ENCODE measurements at regions not wholly inside any gene's neighbourhood (a gene's known extent, or its start where the extent isn't known, plus 50 kb on each side); places are given as distances from the start of the nearest gene placed in this dataset.

- no peak for DNase-seq
These were observed 594.8 kb upstream of the ARID1B start for GRCh38 chr6:156182356-156182755.

GRCh38 chr6:156181506-156181905 is 595.7 kb upstream of the ARID1B start:
- no peak for DNase-seq

- DNase-seq, result peak; percentile 38
These were observed 601.2 kb upstream of the ARID1B start for GRCh38 chr6:156175971-156176421.

- no peak for DNase-seq
These were observed 601.7 kb upstream of the ARID1B start for GRCh38 chr6:156175433-156175832.

- DNase-seq, result no peak
These were observed 602.9 kb upstream of the ARID1B start for GRCh38 chr6:156174031-156174890.

GRCh38 chr6:156169371-156169770 is 607.8 kb upstream of the ARID1B start:
- DNase-seq, result no peak

- DNase-seq, result no peak
These were observed 609.5 kb upstream of the ARID1B start for GRCh38 chr6:156167625-156168071.

GRCh38 chr6:156167016-156167624 is 610.1 kb upstream of the ARID1B start:
- no peak for DNase-seq

GRCh38 chr6:156166093-156166492 is 611.1 kb upstream of the ARID1B start:
- no peak for DNase-seq

GRCh38 chr6:156164701-156165452 is 612.3 kb upstream of the ARID1B start:
- no peak for DNase-seq

GRCh38 chr6:156163311-156163710 is 613.9 kb upstream of the ARID1B start:
- DNase-seq, result no peak

- DNase-seq, result no peak
These were observed 615.7 kb upstream of the ARID1B start for GRCh38 chr6:156161471-156161870.

- DNase-seq, result no peak
These were observed 616.4 kb upstream of the ARID1B start for GRCh38 chr6:156160795-156161165.

GRCh38 chr6:156160007-156160794 is 617.0 kb upstream of the ARID1B start:
- DNase-seq, result no peak

GRCh38 chr6:156154896-156155295 is 622.3 kb upstream of the ARID1B start:
- DNase-seq, result no peak

GRCh38 chr6:156150391-156150790 is 626.8 kb upstream of the ARID1B start:
- DNase-seq, result no peak

GRCh38 chr6:156146891-156147290 is 630.3 kb upstream of the ARID1B start:
- no peak for DNase-seq

- DNase-seq, result no peak
These were observed 645.8 kb upstream of the ARID1B start for GRCh38 chr6:156131221-156131903.

GRCh38 chr6:156126535-156126934 is 650.6 kb upstream of the ARID1B start:
- no peak for DNase-seq

GRCh38 chr6:156125844-156126243 is 651.3 kb upstream of the ARID1B start:
- no peak for DNase-seq

- DNase-seq, result no peak
These were observed 653.4 kb upstream of the ARID1B start for GRCh38 chr6:156123731-156124130.

GRCh38 chr6:156121973-156122372 is 655.2 kb upstream of the ARID1B start:
- DNase-seq, result no peak

All from occipital lobe (tissue), 1 donor.